B cell (primary cell): ENCODE measurements at regions not wholly inside any gene's neighbourhood (a gene's known extent, or its start where the extent isn't known, plus 50 kb on each side); places are given as distances from the start of the nearest gene placed in this dataset.
"Not testable (repeated sequence)": the region's sequence is repeated elsewhere in the genome, so short reads cannot be mapped to it uniquely, and the experiment has no call there.

Experiments
- ATAC-seq: fragments of 200-7000 bp; cut with Tn5 transposase; one replicate; pipeline ENCODE4 v1.10.0; 2021; ENCODE audit warnings: low read depth, mild to moderate bottlenecking, moderate number of reproducible peaks, moderate library complexity
- CTCF ChIA-PET: fragments of 350-600 bp; sonication (Branson Sonifier 250); formaldehyde crosslinking; loops from one replicate; lab custom pipeline; 2021; ENCODE audit warnings: antibody characterized with exemption, inconsistent platforms; lab: Charles Lee
- POLR2A ChIA-PET: fragments of 350-600 bp; sonication (Branson Sonifier 250); formaldehyde crosslinking; loops from one replicate; lab custom pipeline; 2021; ENCODE audit warnings: antibody characterized with exemption; lab: Charles Lee
- DNase-seq: peaks from one replicate; pipeline ENCODE4 v3.0.0; 2013
- H2AFZ ChIP-seq: 2 replicates; pipeline ENCODE4 v1.6.1; 2012; ENCODE audit warnings: mild to moderate bottlenecking, low read depth, low read length; ENCODE audit not compliant: insufficient read depth, poor library complexity, severe bottlenecking
- H3K27ac ChIP-seq, 2 donors: 1 replicate in 1 of 2; 2 replicates in 1 of 2; pipeline ENCODE4 v1.5.1; 2012 to 2013; ENCODE audit warnings: low read length in 2 of 2, mild to moderate bottlenecking in 2 of 2, moderate library complexity in 1 of 2
- H3K27me3 ChIP-seq, 4 experiments: fragments of 200-600 bp in 1 of 4; sonication (generic) in 1 of 4; replicated peaks in 1 of 4; 1 replicate in 2 of 4; 2 replicates in 2 of 4; pipeline versions ENCODE4 v1.6.1 to v1.7.0; 2013 to 2016; ENCODE audit warnings: low read length in 3 of 4, mild to moderate bottlenecking in 2 of 4, mixed read lengths in 1 of 4, moderate library complexity in 1 of 4; ENCODE audit not compliant: insufficient read depth in 4 of 4, control insufficient read depth in 3 of 4; ENCODE audit errors: control extremely low read depth in 1 of 4
- H3K36me3 ChIP-seq, 2 experiments: replicated peaks in 1 of 2; 1 replicate in 1 of 2; 2 replicates in 1 of 2; pipeline versions ENCODE4 v1.6.1 to v1.7.1; 2013; ENCODE audit warnings: low read length in 1 of 2; ENCODE audit not compliant: insufficient read depth in 2 of 2, control insufficient read depth in 1 of 2; ENCODE audit errors: control extremely low read depth in 1 of 2, extremely low read depth in 1 of 2
- H3K4me1 ChIP-seq, 2 donors: fragments of 200-600 bp in 1 of 2; sonication (generic) in 1 of 2; 1 replicate in 1 of 2; 2 replicates in 1 of 2; pipeline versions ENCODE4 v1.5.1 to v1.6.1; 2013 to 2017; ENCODE audit warnings: low read length in 2 of 2; ENCODE audit not compliant: control insufficient read depth in 2 of 2, insufficient read depth in 2 of 2
- H3K4me2 ChIP-seq: replicated peaks from 2 replicates; pipeline ENCODE3; 2012; ENCODE audit warnings: mild to moderate bottlenecking, low read depth, low read length; ENCODE audit not compliant: poor library complexity, severe bottlenecking
- H3K4me3 ChIP-seq, 5 experiments: fragments of 200-600 bp in 1 of 5; sonication (generic) in 1 of 5; 1 replicate in 3 of 5; 2 replicates in 2 of 5; pipeline versions ENCODE4 v1.5.1 to v1.7.0; 2011 to 2016; ENCODE audit warnings: low read length in 4 of 5, mild to moderate bottlenecking in 4 of 5, low read depth in 2 of 5, control low read depth in 1 of 5, moderate library complexity in 1 of 5; ENCODE audit not compliant: insufficient read depth in 1 of 5; ENCODE audit errors: control extremely low read depth in 1 of 5, extremely low read depth in 1 of 5
- H3K79me2 ChIP-seq: fragments of 200-600 bp; sonication (generic); one replicate; pipeline ENCODE4 v1.6.0; 2016; ENCODE audit warnings: low read length; ENCODE audit not compliant: control insufficient read depth, insufficient read depth
- H3K9ac ChIP-seq: fragments of 200-600 bp; sonication (generic); 2 replicates; pipeline ENCODE4 v1.6.1; 2017; ENCODE audit warnings: mild to moderate bottlenecking, low read length, moderate library complexity
- H3K9me3 ChIP-seq, 3 donors: one replicate each; pipeline versions ENCODE4 v1.6.1 to v1.7.1; 2013; ENCODE audit warnings: low read length in 2 of 3; ENCODE audit not compliant: control insufficient read depth in 2 of 3, insufficient read depth in 1 of 3; ENCODE audit errors: control extremely low read depth in 1 of 3
- H4K20me1 ChIP-seq: 2 replicates; pipeline ENCODE4 v1.6.0; 2012; ENCODE audit warnings: mild to moderate bottlenecking, low read length; ENCODE audit not compliant: insufficient read depth, control insufficient read depth, poor library complexity, severe bottlenecking
- H3K27ac Mint-ChIP-seq: one replicate; pipeline ENCODE4 v1.8.0; 2021; ENCODE audit warnings: mixed read lengths
- H3K27me3 Mint-ChIP-seq: one replicate; pipeline ENCODE4 v1.8.0; 2021; ENCODE audit warnings: mixed read lengths
- H3K4me1 Mint-ChIP-seq: one replicate; pipeline ENCODE4 v1.8.0; 2021; ENCODE audit warnings: mixed read lengths
- H3K4me3 Mint-ChIP-seq: one replicate; pipeline ENCODE4 v1.8.0; 2021; ENCODE audit warnings: mixed read lengths
- H3K9me3 Mint-ChIP-seq: one replicate; pipeline ENCODE4 v1.8.0; 2022; ENCODE audit warnings: mixed read lengths; ENCODE audit not compliant: insufficient read depth
- WGBS: methylation state at CpG from one replicate; pipeline ENCODE4 v1.1.5; 2013; ENCODE audit warnings: missing lambda C conversion rate; ENCODE audit not compliant: insufficient coverage; 5-methylcytosine and 5-hydroxymethylcytosine counted together
- intact Hi-C: fragments of 100-400 bp; cut with micrococcal nuclease; formaldehyde crosslinking; loops from one replicate; pipeline ENCODE4 v1.10.0; 2022
- TF ChIP-seq, protein P1 (sequence below): fragments of 200-600 bp; IDR thresholded peaks from one replicate; pipeline ENCODE4 v1.8.0; 2022; ENCODE audit warnings: antibody characterized with exemption, mild to moderate bottlenecking

GRCh38 chr1:143504080-143504479 is 467.7 kb downstream of the FAM72C start:
- intact Hi-C loops, H3K36me3 ChIP-seq, H3K4me1 ChIP-seq, H4K20me1 ChIP-seq, DNase-seq, H3K27ac ChIP-seq, H3K4me1 Mint-ChIP-seq, H2AFZ ChIP-seq, H3K9me3 ChIP-seq, H3K79me2 ChIP-seq, H3K27ac Mint-ChIP-seq, ATAC-seq, H3K4me3 Mint-ChIP-seq, H3K4me3 ChIP-seq, H3K4me2 ChIP-seq, CTCF ChIA-PET, H3K27me3 ChIP-seq, POLR2A ChIA-PET, H3K9ac ChIP-seq: not testable (repeated sequence)
- H3K27me3 Mint-ChIP-seq: peaks cover 11% of the 10 kb centered on the region
- peaks cover 16% of the 10 kb centered on the region for H3K9me3 Mint-ChIP-seq
- WGBS: no CpG with 5 or more reads among the region's 2 CpGs

DNA sequence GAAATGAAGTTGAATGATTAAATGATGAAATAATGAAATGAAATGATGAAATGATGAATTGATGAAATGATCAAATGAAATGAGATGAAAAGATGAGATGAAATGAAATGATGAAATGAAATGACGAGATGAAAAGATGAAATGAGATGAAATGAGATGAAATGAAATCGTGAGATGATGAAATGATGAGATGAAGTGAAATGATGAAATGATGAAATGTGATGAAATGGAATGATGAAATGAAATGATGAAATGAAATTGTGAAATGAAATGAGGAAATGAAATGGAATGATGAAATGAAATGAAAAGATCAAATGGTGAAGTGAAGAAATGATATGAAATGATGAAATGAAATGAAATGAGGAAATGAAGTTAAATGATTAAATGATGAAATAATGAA is 468.7 kb downstream of the FAM72C start:
- H3K4me3 ChIP-seq, intact Hi-C loops, H3K4me2 ChIP-seq, H3K27me3 ChIP-seq, H3K36me3 ChIP-seq, H3K4me1 Mint-ChIP-seq, H3K9ac ChIP-seq, H3K4me3 Mint-ChIP-seq, H4K20me1 ChIP-seq, H2AFZ ChIP-seq, H3K9me3 ChIP-seq, ATAC-seq, CTCF ChIA-PET, H3K27ac ChIP-seq, H3K79me2 ChIP-seq, POLR2A ChIA-PET, H3K4me1 ChIP-seq, DNase-seq: not testable (repeated sequence)
- Mint-ChIP-seq H3K27me3 (peaks cover 11% of the 10 kb centered on the region), H3K27ac (peak overlapping the region; percentile 32), H3K9me3 (peaks cover 16% of the 10 kb centered on the region)
- WGBS: no CpG with 5 or more reads among the region's 2 CpGs

DNA sequence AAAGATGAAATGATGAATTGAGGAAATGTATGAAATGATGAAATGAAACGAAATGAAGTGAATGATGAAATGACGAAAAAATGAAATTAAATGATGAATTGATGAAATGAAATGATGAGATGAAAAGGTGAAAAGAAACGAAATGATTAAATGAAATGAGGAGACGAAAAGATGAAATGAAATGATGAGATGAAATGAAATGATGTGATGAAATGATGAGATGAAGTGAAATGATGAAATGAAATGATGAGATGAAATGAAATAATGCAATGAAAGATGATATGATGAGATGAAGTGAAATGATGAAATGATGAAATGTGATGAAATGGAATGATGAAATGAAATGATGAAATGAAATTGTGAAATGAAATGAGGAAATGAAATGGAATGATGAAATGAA is 469.7 kb downstream of the FAM72C start:
- WGBS: 80% methylated on average over 2 of the region's 4 CpGs
- peaks cover 11% of the 10 kb centered on the region for H3K27me3 Mint-ChIP-seq
- POLR2A ChIA-PET, H3K4me3 ChIP-seq, H3K9ac ChIP-seq, intact Hi-C loops, CTCF ChIA-PET, H3K4me1 ChIP-seq, H3K9me3 ChIP-seq, H3K79me2 ChIP-seq, DNase-seq, H3K27ac ChIP-seq, H3K4me1 Mint-ChIP-seq, H4K20me1 ChIP-seq, H3K4me3 Mint-ChIP-seq, H3K4me2 ChIP-seq, ATAC-seq, H3K36me3 ChIP-seq, H2AFZ ChIP-seq: not testable (repeated sequence)
- H3K9me3 Mint-ChIP-seq: peaks cover 16% of the 10 kb centered on the region
- peak overlapping the region; percentile 71 for H3K27ac Mint-ChIP-seq
- TF ChIP-seq, protein P1, sequence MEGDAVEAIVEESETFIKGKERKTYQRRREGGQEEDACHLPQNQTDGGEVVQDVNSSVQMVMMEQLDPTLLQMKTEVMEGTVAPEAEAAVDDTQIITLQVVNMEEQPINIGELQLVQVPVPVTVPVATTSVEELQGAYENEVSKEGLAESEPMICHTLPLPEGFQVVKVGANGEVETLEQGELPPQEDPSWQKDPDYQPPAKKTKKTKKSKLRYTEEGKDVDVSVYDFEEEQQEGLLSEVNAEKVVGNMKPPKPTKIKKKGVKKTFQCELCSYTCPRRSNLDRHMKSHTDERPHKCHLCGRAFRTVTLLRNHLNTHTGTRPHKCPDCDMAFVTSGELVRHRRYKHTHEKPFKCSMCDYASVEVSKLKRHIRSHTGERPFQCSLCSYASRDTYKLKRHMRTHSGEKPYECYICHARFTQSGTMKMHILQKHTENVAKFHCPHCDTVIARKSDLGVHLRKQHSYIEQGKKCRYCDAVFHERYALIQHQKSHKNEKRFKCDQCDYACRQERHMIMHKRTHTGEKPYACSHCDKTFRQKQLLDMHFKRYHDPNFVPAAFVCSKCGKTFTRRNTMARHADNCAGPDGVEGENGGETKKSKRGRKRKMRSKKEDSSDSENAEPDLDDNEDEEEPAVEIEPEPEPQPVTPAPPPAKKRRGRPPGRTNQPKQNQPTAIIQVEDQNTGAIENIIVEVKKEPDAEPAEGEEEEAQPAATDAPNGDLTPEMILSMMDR: peak; percentile 23
- H3K27me3 ChIP-seq: peaks cover 0 to 13% (median 0%) of the 10 kb centered on the region in 4 experiments
